ENCODE measurements at regions not wholly inside any gene's neighbourhood (a gene's known extent, or its start where the extent isn't known, plus 50 kb on each side); places are given as distances from the start of the nearest gene placed in this dataset.

DNA sequence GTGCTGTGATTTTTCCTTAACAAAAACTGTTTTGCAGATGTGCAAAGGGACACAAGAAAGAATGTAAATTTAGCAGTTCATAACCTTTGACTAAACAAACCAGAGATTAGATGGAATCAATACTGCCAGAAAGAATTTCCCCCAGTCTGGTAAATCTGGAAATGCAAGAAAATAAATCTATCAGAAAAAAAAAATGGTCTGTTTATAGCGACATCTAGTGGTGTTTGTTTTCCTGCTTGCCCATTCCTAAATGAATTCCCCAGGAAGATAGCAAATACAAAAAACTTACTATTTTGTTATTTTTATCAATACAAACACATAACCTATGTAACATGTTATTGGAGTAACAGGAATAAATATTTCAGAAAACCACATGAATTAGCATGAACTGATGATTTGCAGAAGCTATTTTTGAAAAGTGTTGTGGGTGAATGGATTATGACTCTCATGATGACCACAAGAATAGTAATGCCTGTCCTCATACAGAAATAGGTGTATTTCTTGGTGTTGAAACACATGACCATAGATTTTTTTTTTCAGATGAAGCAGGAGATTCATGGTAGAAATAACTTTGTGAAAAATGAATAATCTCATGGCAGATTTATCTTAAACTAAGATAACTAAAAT lies 1703.8 kb downstream of the MAT2B start:
- H3K4me3 ChIP-seq (ENCODE audit: low read length), result no peak overlapping the region
- intact Hi-C loops (cut with micrococcal nuclease), result loop anchor here in 1 of 2 donors (1.0 kb wide), 1 partner anchor 1645 kb away; no protein-coding TSS in a partner anchor
- no peaks in the 10 kb centered on the region for H3K9me3 ChIP-seq (ENCODE audit: control insufficient read depth in 2 of 3, low read length in 3 of 3)
- ChIA-PET CTCF (no interaction called here), POLR2A (no interaction called here)
- no peak overlapping the region for H3K4me3 Mint-ChIP-seq
- H3K4me1 Mint-ChIP-seq, result peaks cover 0 to 2% (median 0%) of the 10 kb centered on the region in 7 donors
- H3K27me3 Mint-ChIP-seq, result no peaks in the 10 kb centered on the region
- DNase-seq, result no peak
- H3K4me1 ChIP-seq (ENCODE audit: control insufficient read depth in 2 of 2, insufficient read depth in 2 of 2, low read length in 2 of 2), result no peaks in the 10 kb centered on the region
- H3K36me3 ChIP-seq (ENCODE audit: control insufficient read depth in 2 of 3, insufficient read depth in 3 of 3, low read length in 3 of 3), result no peaks in the 10 kb centered on the region
- ATAC-seq, result no peak
- H3K27me3 ChIP-seq (ENCODE audit: control insufficient read depth in 2 of 2, insufficient read depth in 2 of 2, low read length in 2 of 2), result no peaks in the 10 kb centered on the region
- no peak overlapping the region for H3K27ac ChIP-seq (ENCODE audit: low read depth, low read length)
- H3K27ac Mint-ChIP-seq, result no peak overlapping the region
- H3K9me3 Mint-ChIP-seq, result peaks cover 0 to 3% (median 0%) of the 10 kb centered on the region in 11 donors
- no peaks in the 10 kb centered on the region for H3K36me3 Mint-ChIP-seq

DNA sequence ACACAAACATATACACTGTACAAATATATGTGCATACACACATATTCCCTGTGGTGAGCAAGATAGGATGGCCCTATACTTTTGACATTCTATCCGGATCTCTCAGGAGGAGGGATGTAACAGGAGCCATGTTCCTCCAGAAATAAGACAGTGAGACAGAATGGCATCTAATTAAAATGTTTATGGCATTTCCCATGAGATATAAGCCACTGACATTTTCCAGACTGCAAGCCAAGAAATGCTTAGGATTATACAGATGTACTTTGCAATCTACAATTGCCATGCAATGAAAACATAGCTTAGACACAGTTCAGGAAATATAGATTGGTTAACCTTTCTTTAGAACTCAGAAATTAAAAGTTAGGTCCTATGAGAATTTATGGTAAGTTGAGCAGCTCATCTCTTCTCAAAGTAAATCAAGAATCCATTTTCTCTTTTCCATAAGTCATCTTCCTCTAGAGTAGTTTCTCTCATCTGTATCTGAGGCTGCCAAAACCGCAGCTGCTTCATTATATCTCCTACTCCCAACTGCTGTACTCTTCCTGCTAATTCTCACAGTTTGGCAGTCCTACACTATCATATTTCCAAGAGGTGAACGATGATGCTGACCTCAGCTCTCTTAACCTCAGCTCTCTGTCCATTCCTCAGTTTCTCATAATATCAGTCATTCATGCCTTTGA lies 1719.1 kb downstream of the MAT2B start:
- no peak overlapping the region for H3K27ac ChIP-seq (ENCODE audit: low read depth, low read length)
- H3K36me3 ChIP-seq (ENCODE audit: control insufficient read depth in 2 of 3, insufficient read depth in 3 of 3, low read length in 3 of 3), result no peaks in the 10 kb centered on the region
- DNase-seq (no peak), ATAC-seq (no peak)
- POLR2A ChIA-PET, result no interaction called here
- no peaks in the 10 kb centered on the region for H3K9me3 ChIP-seq (ENCODE audit: control insufficient read depth in 2 of 3, low read length in 3 of 3)
- Mint-ChIP-seq H3K27me3 (no peaks in the 10 kb centered on the region), H3K4me1 (no peaks in the 10 kb centered on the region), H3K4me3 (no peak overlapping the region), H3K36me3 (no peaks in the 10 kb centered on the region), H3K9me3 (peaks cover 0 to 12% (median 1%) of the 10 kb centered on the region in 11 donors), H3K27ac (no peak overlapping the region)
- no peak overlapping the region for H3K4me3 ChIP-seq (ENCODE audit: low read length)
- no peaks in the 10 kb centered on the region for H3K4me1 ChIP-seq (ENCODE audit: control insufficient read depth in 2 of 2, insufficient read depth in 2 of 2, low read length in 2 of 2)
- CTCF ChIA-PET, result interaction anchor here (0.5 kb wide), 1 partner anchor 53 kb away, joined by 3 read pairs; no protein-coding TSS in a partner anchor
- H3K27me3 ChIP-seq (ENCODE audit: control insufficient read depth in 2 of 2, insufficient read depth in 2 of 2, low read length in 2 of 2), result no peaks in the 10 kb centered on the region
- intact Hi-C loops (cut with micrococcal nuclease), result no loop called here

DNA sequence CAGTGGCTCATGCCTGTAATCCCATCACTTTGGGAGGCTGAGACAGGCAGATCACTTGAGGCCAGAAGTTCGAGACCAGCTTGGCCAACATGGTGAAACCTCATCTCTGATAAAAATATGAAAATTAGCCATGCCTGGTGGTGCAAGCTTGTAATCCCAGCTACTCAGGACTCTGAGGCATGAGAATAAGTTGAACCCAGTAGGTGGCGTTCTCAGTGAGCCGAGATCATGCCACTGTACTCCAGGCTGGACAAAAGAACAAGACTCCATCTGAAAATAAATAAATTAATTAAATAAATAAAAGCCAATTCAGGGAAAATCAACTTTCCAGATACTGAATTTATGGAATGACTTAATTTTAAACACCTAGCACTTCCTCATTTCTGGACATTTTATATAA lies 1722.1 kb downstream of the MAT2B start:
- H3K36me3 ChIP-seq (ENCODE audit: control insufficient read depth in 2 of 3, insufficient read depth in 3 of 3, low read length in 3 of 3), result no peaks in the 10 kb centered on the region

DNA sequence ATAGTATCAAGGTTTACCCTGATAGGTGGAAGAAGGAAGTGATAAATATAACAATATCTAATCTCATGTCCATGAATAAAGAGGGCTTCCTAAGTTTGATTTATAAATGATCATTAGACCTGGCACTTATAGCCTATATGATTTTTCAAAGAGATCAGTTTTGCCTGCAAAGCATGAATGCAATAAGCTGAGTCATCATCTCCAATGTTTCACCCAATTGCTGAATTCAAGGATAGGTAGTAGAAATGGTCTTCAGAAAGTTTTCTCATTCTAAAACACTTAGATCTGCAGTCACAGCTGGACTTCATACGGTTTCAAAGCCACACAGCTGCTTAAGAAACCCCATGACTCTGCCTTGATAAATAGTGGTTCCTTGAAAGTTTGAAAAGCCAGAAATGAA lies 1722.8 kb downstream of the MAT2B start:
- CTCF ChIA-PET, result no interaction called here
- Histone ChIP-seq H3K4me3 (ENCODE audit: low read length) (no peak overlapping the region), H3K27ac (ENCODE audit: low read depth, low read length) (no peak overlapping the region), H3K9me3 (ENCODE audit: control insufficient read depth in 2 of 3, low read length in 3 of 3) (no peaks in the 10 kb centered on the region), H3K27me3 (ENCODE audit: control insufficient read depth in 2 of 2, insufficient read depth in 2 of 2, low read length in 2 of 2) (no peaks in the 10 kb centered on the region), H3K4me1 (ENCODE audit: control insufficient read depth in 2 of 2, insufficient read depth in 2 of 2, low read length in 2 of 2) (no peaks in the 10 kb centered on the region), H3K36me3 (ENCODE audit: control insufficient read depth in 2 of 3, insufficient read depth in 3 of 3, low read length in 3 of 3) (no peaks in the 10 kb centered on the region)
- DNase-seq, result no peak
- no peak for ATAC-seq
- no peaks in the 10 kb centered on the region for H3K4me1 Mint-ChIP-seq
- H3K27ac Mint-ChIP-seq, result no peak overlapping the region
- intact Hi-C loops (cut with micrococcal nuclease), result no loop called here
- H3K4me3 Mint-ChIP-seq, result no peak overlapping the region
- no peaks in the 10 kb centered on the region for H3K36me3 Mint-ChIP-seq
- no peaks in the 10 kb centered on the region for H3K27me3 Mint-ChIP-seq
- peaks cover 0 to 17% (median 4%) of the 10 kb centered on the region in 11 donors for H3K9me3 Mint-ChIP-seq
- POLR2A ChIA-PET, result no interaction called here

More for the DNA sequence above, 1722.1 kb downstream of the MAT2B start:
- no peaks in the 10 kb centered on the region for H3K36me3 Mint-ChIP-seq
- no peak overlapping the region for H3K27ac Mint-ChIP-seq
- ChIA-PET POLR2A (no interaction called here), CTCF (no interaction called here)
- Histone ChIP-seq H3K4me1 (ENCODE audit: control insufficient read depth in 2 of 2, insufficient read depth in 2 of 2, low read length in 2 of 2) (no peaks in the 10 kb centered on the region), H3K9me3 (ENCODE audit: control insufficient read depth in 2 of 3, low read length in 3 of 3) (no peaks in the 10 kb centered on the region), H3K27me3 (ENCODE audit: control insufficient read depth in 2 of 2, insufficient read depth in 2 of 2, low read length in 2 of 2) (no peaks in the 10 kb centered on the region), H3K27ac (ENCODE audit: low read depth, low read length) (no peak overlapping the region), H3K4me3 (ENCODE audit: low read length) (no peak overlapping the region)
- H3K4me1 Mint-ChIP-seq, result no peaks in the 10 kb centered on the region
- no peaks in the 10 kb centered on the region for H3K27me3 Mint-ChIP-seq
- DNase-seq (no peak), ATAC-seq (no peak)
- intact Hi-C loops (cut with micrococcal nuclease), result no loop called here
- H3K9me3 Mint-ChIP-seq, result peaks cover 0 to 17% (median 2%) of the 10 kb centered on the region in 11 donors
- H3K4me3 Mint-ChIP-seq, result no peak overlapping the region

DNA sequence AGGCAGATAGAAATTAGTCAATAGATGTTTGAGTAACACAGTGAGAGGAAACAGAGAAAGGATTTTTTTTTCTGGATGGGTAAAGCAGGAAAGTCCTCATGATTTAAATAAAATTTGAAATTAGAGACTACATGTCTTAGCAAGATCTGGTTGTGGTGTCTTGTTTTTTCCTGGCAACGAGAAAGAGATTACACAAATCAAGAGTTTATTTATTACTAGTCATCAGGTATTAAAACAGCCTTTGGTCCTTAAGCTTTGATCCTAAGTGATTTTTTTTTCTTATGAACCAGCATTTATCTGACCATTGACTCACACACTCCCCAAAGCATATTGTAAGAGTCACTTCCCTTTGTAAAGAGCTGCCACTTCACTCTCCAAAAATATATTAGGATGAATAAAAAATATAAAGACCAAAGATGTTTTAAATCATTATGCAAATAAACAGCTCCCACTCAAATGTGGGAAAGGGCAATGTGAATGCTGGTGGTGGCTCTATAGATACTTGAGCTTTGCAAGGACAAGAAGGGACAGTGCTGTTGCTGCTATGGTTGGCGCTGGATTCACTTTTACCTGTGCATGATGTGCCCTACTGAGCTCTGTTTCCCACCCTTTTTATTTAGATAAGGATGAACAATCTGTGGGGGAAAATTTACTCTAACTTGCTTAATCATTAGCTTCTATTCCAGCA lies 1726.5 kb downstream of the MAT2B start:
- no peak overlapping the region for H3K4me3 ChIP-seq (ENCODE audit: low read length)
- Mint-ChIP-seq H3K4me1 (no peaks in the 10 kb centered on the region), H3K36me3 (no peaks in the 10 kb centered on the region), H3K27ac (no peak overlapping the region), H3K4me3 (no peak overlapping the region), H3K27me3 (no peaks in the 10 kb centered on the region), H3K9me3 (peaks cover 0 to 14% (median 4%) of the 10 kb centered on the region in 11 donors)
- ATAC-seq (no peak), DNase-seq (no peak)
- no peaks in the 10 kb centered on the region for H3K9me3 ChIP-seq (ENCODE audit: control insufficient read depth in 2 of 3, low read length in 3 of 3)
- H3K4me1 ChIP-seq (ENCODE audit: control insufficient read depth in 2 of 2, insufficient read depth in 2 of 2, low read length in 2 of 2), result no peaks in the 10 kb centered on the region
- CTCF ChIA-PET, result no interaction called here
- no peak overlapping the region for H3K27ac ChIP-seq (ENCODE audit: low read depth, low read length)
- H3K36me3 ChIP-seq (ENCODE audit: control insufficient read depth in 2 of 3, insufficient read depth in 3 of 3, low read length in 3 of 3), result no peaks in the 10 kb centered on the region
- H3K27me3 ChIP-seq (ENCODE audit: control insufficient read depth in 2 of 2, insufficient read depth in 2 of 2, low read length in 2 of 2), result no peaks in the 10 kb centered on the region
- intact Hi-C loops (cut with micrococcal nuclease), result no loop called here
- POLR2A ChIA-PET, result no interaction called here

DNA sequence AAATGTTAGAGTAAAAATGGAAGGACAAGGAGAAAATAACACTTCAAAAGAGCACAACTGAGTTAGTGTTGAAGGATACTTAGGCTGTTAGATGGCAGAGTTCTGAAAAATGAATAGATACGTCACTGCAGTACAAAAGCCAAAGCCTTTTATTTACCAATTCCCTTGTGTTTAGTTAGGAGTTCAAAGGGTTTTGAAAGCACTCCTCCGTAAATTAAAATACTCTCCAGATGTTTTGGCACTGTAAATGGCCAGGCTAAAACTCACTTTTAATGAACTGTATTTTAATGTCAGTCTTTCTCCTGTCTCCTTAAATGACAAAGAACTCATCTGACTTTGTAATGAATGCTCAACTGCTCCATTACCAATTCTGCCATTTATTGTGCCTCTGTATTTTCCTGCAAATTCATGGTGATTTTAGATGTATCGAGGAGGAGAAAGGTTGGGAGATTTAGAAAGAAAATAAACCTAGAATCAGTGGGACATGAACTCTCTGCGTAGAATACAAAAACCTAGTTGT lies 1727.2 kb downstream of the MAT2B start:
- Mint-ChIP-seq H3K4me1 (no peaks in the 10 kb centered on the region), H3K27me3 (no peaks in the 10 kb centered on the region), H3K27ac (no peak overlapping the region), H3K9me3 (peaks cover 0 to 14% (median 4%) of the 10 kb centered on the region in 11 donors), H3K4me3 (no peak overlapping the region), H3K36me3 (no peaks in the 10 kb centered on the region)
- H3K4me3 ChIP-seq (ENCODE audit: low read length), result no peak overlapping the region
- ATAC-seq, result no peak
- H3K27ac ChIP-seq (ENCODE audit: low read depth, low read length), result no peak overlapping the region
- no peaks in the 10 kb centered on the region for H3K27me3 ChIP-seq (ENCODE audit: control insufficient read depth in 2 of 2, insufficient read depth in 2 of 2, low read length in 2 of 2)
- intact Hi-C loops (cut with micrococcal nuclease), result no loop called here
- CTCF ChIA-PET, result no interaction called here
- no peak for DNase-seq
- no peaks in the 10 kb centered on the region for H3K36me3 ChIP-seq (ENCODE audit: control insufficient read depth in 2 of 3, insufficient read depth in 3 of 3, low read length in 3 of 3)
- POLR2A ChIA-PET, result no interaction called here
- no peaks in the 10 kb centered on the region for H3K9me3 ChIP-seq (ENCODE audit: control insufficient read depth in 2 of 3, low read length in 3 of 3)
- H3K4me1 ChIP-seq (ENCODE audit: control insufficient read depth in 2 of 2, insufficient read depth in 2 of 2, low read length in 2 of 2), result no peaks in the 10 kb centered on the region

Measured in naive thymus-derived CD4-positive, alpha-beta T cell (primary cell).